ENCODE measurements at regions not wholly inside any gene's neighbourhood (a gene's known extent, or its start where the extent isn't known, plus 50 kb on each side); places are given as distances from the start of the nearest gene placed in this dataset.

- H2AFZ ChIP-seq (ENCODE audit: low read depth) = no peak overlapping the region
- WGBS (ENCODE audit: low lambda C conversion rate) = 3% methylated on average over 2 of the region's 3 CpGs
- no peaks in the 10 kb centered on the region for H3K79me2 ChIP-seq (ENCODE audit: insufficient read depth)
- H3F3A ChIP-seq (replicated peaks; ENCODE audit: insufficient read depth) = no peaks in the 10 kb centered on the region
- no peaks in the 10 kb centered on the region for H3K9me2 ChIP-seq
- no peak overlapping the region for H3K27ac ChIP-seq (ENCODE audit: low read depth in 2 of 2, low read length in 1 of 2)
- H3K9me3 ChIP-seq = no peaks in the 10 kb centered on the region
- H3K27me3 ChIP-seq (ENCODE audit: insufficient read depth) = no peaks in the 10 kb centered on the region; the same call in 1 of the 2 replicates
- H4K20me1 ChIP-seq (ENCODE audit: insufficient read depth) = no peaks in the 10 kb centered on the region
- no peak overlapping the region for H3K4me3 ChIP-seq (ENCODE audit: low read depth in 2 of 2, low read length in 1 of 2)
- POLR2A ChIA-PET = no interaction called here
- TF ChIP-seq RXRA (IDR thresholded peaks at IDR 0.05; ENCODE audit: borderline replicate concordance, low read depth) (no peak), GATA2 (CRISPR knock-in tag; IDR thresholded peaks at IDR 0.05) (no peak), IRF3 (IDR thresholded peaks at IDR 0.05; ENCODE audit: low read depth, low read length) (no peak), ZBTB33 (IDR thresholded peaks at IDR 0.05; ENCODE audit: borderline replicate concordance, low read depth) (no peak), NRF1 (IDR thresholded peaks at IDR 0.05; ENCODE audit: low read depth, low read length) (no peak), FOSL2 (IDR thresholded peaks at IDR 0.05; ENCODE audit: borderline replicate concordance, low read depth) (no peak), POLR2AphosphoS5 (IDR thresholded peaks at IDR 0.05; ENCODE audit: low read depth, low read length) (no peak), GABPA (IDR thresholded peaks at IDR 0.05; ENCODE audit: low read depth) (no peak), EZH2phosphoT487 (IDR thresholded peaks at IDR 0.05; ENCODE audit: borderline replicate concordance, low read depth) (no peak), RAD21 (IDR thresholded peaks at IDR 0.05; ENCODE audit: low read length) (no peak), YY1 (IDR thresholded peaks at IDR 0.05; ENCODE audit: low read depth) (no peak), TCF12 (IDR thresholded peaks at IDR 0.05) (no peak), CHD2 (IDR thresholded peaks at IDR 0.05; ENCODE audit: low read length, partially characterized antibody) (no peak), USF1 (IDR thresholded peaks at IDR 0.05; ENCODE audit: borderline replicate concordance, low read depth) (no peak), EP300 (IDR thresholded peaks at IDR 0.05; ENCODE audit: borderline replicate concordance in 1 of 2, low read depth in 1 of 2, low read length in 1 of 2) (no peak)
- H3K4me1 ChIP-seq (ENCODE audit: control insufficient read depth in 1 of 2, insufficient read depth in 2 of 2, low read depth in 1 of 2, low read length in 1 of 2) = no peaks in the 10 kb centered on the region
- H3K9ac ChIP-seq = no peak overlapping the region
- H3K36me3 ChIP-seq (replicated peaks in 1 of 2; ENCODE audit: control insufficient read depth in 1 of 2, insufficient read depth in 2 of 2, low read length in 1 of 2) = no peaks in the 10 kb centered on the region
- no peak overlapping the region for H3K4me2 ChIP-seq
- CTCF ChIA-PET = no interaction called here
- DNase-seq = no peak
Measured at GRCh38 chr14:98966016-98966415, 306.0 kb downstream of the BCL11B start.

Measured in SK-N-SH (cell line).